IMR-90 (cell line): ENCODE measurements at regions not wholly inside any gene's neighbourhood (a gene's known extent, or its start where the extent isn't known, plus 50 kb on each side); places are given as distances from the start of the nearest gene placed in this dataset.

Experiments used
- ATAC-seq: fragments of 200-7000 bp; cut with Tn5 transposase; 2 replicates; pipeline ENCODE4 v1.9.1; 2020; ENCODE audit warnings: low read depth, mild to moderate bottlenecking, moderate library complexity
- BruUV-seq: library from RNA; stranded (reverse); fragments of 400-500 nt; replicated peaks from 2 replicates; lab custom pipeline; 2021; lab: Mats Ljungman, UMichigan
- CTCF ChIA-PET: fragments of 300-600 bp; formaldehyde crosslinking; extraction: SDS; loops from one replicate; lab custom pipeline; 2021; ENCODE audit warnings: antibody characterized with exemption; lab: Yijun Ruan, JAX
- POLR2A ChIA-PET: fragments of 300-600 bp; sonication (Branson Sonifier 250); formaldehyde crosslinking; loops from one replicate; lab custom pipeline; 2022; ENCODE audit warnings: antibody characterized with exemption; ENCODE audit not compliant: unreplicated experiment; lab: Charles Lee
- DNase-seq: peaks from one replicate; pipeline ENCODE4 v3.0.0; 2013
- H2AFZ ChIP-seq: replicated peaks from 2 replicates; pipeline ENCODE3; 2013; ENCODE audit warnings: low read length, mild to moderate bottlenecking; ENCODE audit not compliant: poor library complexity
- H2AK5ac ChIP-seq: 2 replicates; pipeline ENCODE4 v1.6.1; 2013; ENCODE audit warnings: low read depth, low read length, inconsistent platforms
- H2AK9ac ChIP-seq: replicated peaks from 2 replicates; pipeline ENCODE3; 2013; ENCODE audit warnings: mild to moderate bottlenecking, low read depth, low read length, moderate library complexity; ENCODE audit not compliant: poor library complexity
- H2BK120ac ChIP-seq: 2 replicates; pipeline ENCODE4 v1.6.1; 2013; ENCODE audit warnings: low read depth, low read length, inconsistent platforms
- H2BK15ac ChIP-seq: 3 replicates; pipeline ENCODE4 v1.6.1; 2013; ENCODE audit warnings: low read depth, low read length, inconsistent platforms
- H2BK20ac ChIP-seq: 2 replicates; pipeline ENCODE4 v1.6.1; 2013; ENCODE audit warnings: low read depth, mild to moderate bottlenecking, inconsistent platforms, low read length, moderate library complexity
- H2BK5ac ChIP-seq: 2 replicates; pipeline ENCODE4 v1.6.1; 2013; ENCODE audit warnings: mild to moderate bottlenecking, low read depth, low read length, inconsistent platforms; ENCODE audit not compliant: poor library complexity, severe bottlenecking
- H3K14ac ChIP-seq: replicated peaks from 2 replicates; pipeline ENCODE4 v1.6.1; 2013; ENCODE audit warnings: low read depth, low read length, inconsistent platforms
- H3K18ac ChIP-seq: 2 replicates; pipeline ENCODE4 v1.6.1; 2013; ENCODE audit warnings: low read depth, low read length, control low read depth
- H3K23ac ChIP-seq: 2 replicates; pipeline ENCODE4 v1.6.1; 2013; ENCODE audit warnings: low read depth, low read length, inconsistent platforms
- H3K27ac ChIP-seq: 2 replicates; pipeline ENCODE4 v1.5.1; 2013; ENCODE audit warnings: mild to moderate bottlenecking, control low read depth, low read length; ENCODE audit not compliant: insufficient read depth
- H3K27me3 ChIP-seq: 2 replicates; pipeline ENCODE4 v1.6.1; 2013; ENCODE audit warnings: low read length; ENCODE audit not compliant: control insufficient read depth, insufficient read depth
- H3K36me3 ChIP-seq: 2 replicates; pipeline ENCODE4 v1.6.1; 2013; ENCODE audit warnings: low read length, mixed read lengths; ENCODE audit not compliant: control insufficient read depth, insufficient read depth
- H3K4ac ChIP-seq: 2 replicates; pipeline ENCODE4 v1.6.1; 2013; ENCODE audit warnings: low read depth, low read length, inconsistent platforms
- H3K4me1 ChIP-seq: 2 replicates; pipeline ENCODE4 v1.6.1; 2013; ENCODE audit warnings: low read length, mixed read lengths; ENCODE audit not compliant: control insufficient read depth, insufficient read depth
- H3K4me2 ChIP-seq: 2 replicates; pipeline ENCODE4 v1.6.1; 2013; ENCODE audit warnings: low read depth, mild to moderate bottlenecking, control low read depth, low read length, moderate library complexity
- H3K4me3 ChIP-seq: 2 replicates; pipeline ENCODE4 v1.5.1; 2013; ENCODE audit warnings: low read depth, mild to moderate bottlenecking, control low read depth, low read length, moderate library complexity; ENCODE audit not compliant: insufficient read depth
- H3K56ac ChIP-seq: 2 replicates; pipeline ENCODE4 v1.6.1; 2013; ENCODE audit warnings: low read length, inconsistent platforms; ENCODE audit not compliant: insufficient read depth; ENCODE audit errors: extremely low read depth
- H3K79me1 ChIP-seq, 2 experiments: 2 replicates each; pipeline ENCODE4 v1.6.1; 2013; ENCODE audit warnings: low read length in 2 of 2, inconsistent platforms in 1 of 2, low read depth in 1 of 2
- H3K9ac ChIP-seq: 2 replicates; pipeline ENCODE4 v1.6.1; 2013; ENCODE audit warnings: low read depth, low read length, control low read depth
- H3K9me1 ChIP-seq: 2 replicates; pipeline ENCODE4 v1.6.1; 2013; ENCODE audit warnings: low read length, inconsistent platforms; ENCODE audit not compliant: insufficient read depth
- H3K9me3 ChIP-seq: 2 replicates; pipeline ENCODE4 v1.6.1; 2013; ENCODE audit warnings: low read length; ENCODE audit not compliant: control insufficient read depth, insufficient read depth
- H4K20me1 ChIP-seq: 2 replicates; pipeline ENCODE4 v1.6.1; 2013; ENCODE audit warnings: low read length, inconsistent platforms; ENCODE audit not compliant: insufficient read depth
- H4K5ac ChIP-seq: 2 replicates; pipeline ENCODE4 v1.6.1; 2013; ENCODE audit warnings: mild to moderate bottlenecking, low read depth, low read length, control low read depth
- H4K8ac ChIP-seq, 2 experiments: 2 replicates each; pipeline ENCODE4 v1.6.1; 2013; ENCODE audit warnings: low read depth in 2 of 2, low read length in 2 of 2, control low read depth in 1 of 2, inconsistent platforms in 1 of 2
- H4K91ac ChIP-seq: 2 replicates; pipeline ENCODE4 v1.6.1; 2013; ENCODE audit warnings: low read depth, low read length, inconsistent platforms; ENCODE audit not compliant: insufficient read depth
- BHLHE40 ChIP-seq: fragments of 150-350 bp; IDR thresholded peaks from 2 replicates; pipeline ENCODE4 v1.6.1; 2016; ENCODE audit warnings: mild to moderate bottlenecking, low read depth, low read length
- CEBPB ChIP-seq: IDR thresholded peaks from 2 replicates; pipeline ENCODE4 v1.6.1; 2012; ENCODE audit warnings: low read depth, low read length, improper control_type of control experiment
- CHD1 ChIP-seq: IDR thresholded peaks from 2 replicates; pipeline ENCODE4 v1.6.1; 2012; ENCODE audit warnings: low read depth, low read length, improper control_type of control experiment
- CTCF ChIP-seq: conservative IDR thresholded peaks from 2 replicates; pipeline ENCODE4 v1.5.1; 2012; ENCODE audit warnings: mild to moderate bottlenecking, low read depth, low read length, improper control_type of control experiment
- ELK1 ChIP-seq: fragments of 150-350 bp; IDR thresholded peaks from 2 replicates; pipeline ENCODE4 v1.6.1; 2016; ENCODE audit warnings: low read depth, mild to moderate bottlenecking, low read length, moderate library complexity, borderline replicate concordance
- FOS ChIP-seq: fragments of 150-350 bp; IDR thresholded peaks from 2 replicates; pipeline ENCODE4 v1.6.1; 2016; ENCODE audit warnings: low read depth, low read length
- MAFK ChIP-seq: IDR thresholded peaks from 2 replicates; pipeline ENCODE4 v1.6.1; 2012; ENCODE audit warnings: low read depth, low read length, improper control_type of control experiment
- MAZ ChIP-seq: IDR thresholded peaks from 2 replicates; pipeline ENCODE4 v1.6.1; 2012; ENCODE audit warnings: low read depth, mild to moderate bottlenecking, low read length, improper control_type of control experiment, moderate library complexity, borderline replicate concordance
- MXI1 ChIP-seq: IDR thresholded peaks from 2 replicates; pipeline ENCODE4 v1.6.1; 2012; ENCODE audit warnings: low read depth, mild to moderate bottlenecking, low read length, moderate library complexity, borderline replicate concordance
- NFE2L2 ChIP-seq: fragments of 150-350 bp; IDR thresholded peaks from 2 replicates; pipeline ENCODE4 v1.6.1; 2016; ENCODE audit warnings: low read depth, mild to moderate bottlenecking, low read length
- POLR2A ChIP-seq: IDR thresholded peaks from 2 replicates; pipeline ENCODE4 v1.6.1; 2012; ENCODE audit warnings: mild to moderate bottlenecking, low read depth, low read length
- RAD21 ChIP-seq: IDR thresholded peaks from 2 replicates; pipeline ENCODE4 v1.6.1; 2012; ENCODE audit warnings: low read length, improper control_type of control experiment
- RCOR1 ChIP-seq: IDR thresholded peaks from 2 replicates; pipeline ENCODE4 v1.6.1; 2012; ENCODE audit warnings: mild to moderate bottlenecking, low read length, improper control_type of control experiment; ENCODE audit not compliant: insufficient replicate concordance
- RFX5 ChIP-seq: IDR thresholded peaks from 2 replicates; pipeline ENCODE4 v1.8.0; 2012; ENCODE audit warnings: low read depth, mild to moderate bottlenecking, low read length, moderate library complexity
- SMC3 ChIP-seq: fragments of 150-350 bp; IDR thresholded peaks from 2 replicates; pipeline ENCODE4 v1.6.1; 2016; ENCODE audit warnings: low read depth, mild to moderate bottlenecking, antibody characterized with exemption, low read length, moderate library complexity
- dilution Hi-C: fragments of 300-500 bp; cut with HindIII; formaldehyde crosslinking; loops from one replicate; pipeline ENCODE4 v1.14.3; 2018; ENCODE audit warnings: low sequenced_read_pairs; ENCODE audit not compliant: unreplicated experiment
- in situ Hi-C: fragments of 300-500 bp; cut with MboI; formaldehyde crosslinking; loops from 3 replicates; pipeline ENCODE4 v1.14.3; 2019; ENCODE audit warnings: low sequenced_read_pairs, inconsistent platforms, mixed read lengths
- intact Hi-C: fragments of 100-400 bp; cut with micrococcal nuclease; formaldehyde crosslinking; loops from 2 replicates; pipeline ENCODE4 v1.10.0; 2022
- TF ChIP-seq, protein P1 (sequence below): fragments of 150-350 bp; IDR thresholded peaks from 2 replicates; pipeline ENCODE4 v1.6.1; 2017; ENCODE audit warnings: mild to moderate bottlenecking, antibody characterized with exemption, low read length, low read depth

DNA sequence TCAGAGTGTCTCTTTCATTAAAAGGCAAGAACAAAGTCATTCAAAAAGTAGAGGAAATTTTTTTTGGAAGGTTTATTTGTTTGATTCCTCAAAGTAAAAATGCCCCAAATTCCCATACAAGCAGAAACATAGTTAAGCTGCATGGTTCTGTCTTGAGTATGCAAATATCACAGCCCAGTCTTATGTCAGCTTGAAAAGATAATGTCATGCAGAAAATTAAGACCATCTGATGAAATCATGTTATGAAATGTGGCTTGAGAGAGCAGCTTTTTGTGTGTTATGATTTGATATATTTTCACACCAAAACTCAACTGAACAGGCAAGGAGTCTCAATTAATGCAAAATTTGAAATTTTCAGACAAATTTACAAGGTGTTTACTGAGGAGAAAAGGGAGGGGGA, 411.0 kb downstream of the LMO4 start:
- ATAC-seq = no peak
- Histone ChIP-seq H3K4ac (no peak overlapping the region), H3K9me1 (no peaks in the 10 kb centered on the region), H2BK120ac (no peak overlapping the region), H3K56ac (no peak overlapping the region), H4K20me1 (no peaks in the 10 kb centered on the region), H3K27me3 (no peaks in the 10 kb centered on the region), H3K23ac (no peak overlapping the region), H3K4me1 (0 out of 2 replicates have a peak, but pooled peaks cover 1% of the 10 kb centered on the region), H3K36me3 (no peaks in the 10 kb centered on the region), H2BK5ac (no peak overlapping the region), H4K91ac (no peak overlapping the region), H4K5ac (no peak overlapping the region), H2BK20ac (no peak overlapping the region), H2AK9ac (no peak overlapping the region), H3K14ac (no peak overlapping the region), H4K8ac (no peak overlapping the region), H3K4me2 (no peak overlapping the region), H3K4me3 (no peak overlapping the region), H2AFZ (no peak overlapping the region), H2AK5ac (no peak overlapping the region), H2BK15ac (no peak overlapping the region), H3K79me1 (no peaks in the 10 kb centered on the region), H3K27ac (no peak overlapping the region), H3K18ac (no peak overlapping the region), H3K9me3 (no peaks in the 10 kb centered on the region), H3K9ac (no peak overlapping the region)
- intact Hi-C loops (no loop called here), dilution Hi-C loops (no loop called here), in situ Hi-C loops (no loop called here)
- CTCF ChIA-PET = interaction anchor here (1.2 kb wide), 1 partner anchor 214 kb away, joined by 3 read pairs; no protein-coding TSS in a partner anchor
- TF ChIP-seq, protein P1, sequence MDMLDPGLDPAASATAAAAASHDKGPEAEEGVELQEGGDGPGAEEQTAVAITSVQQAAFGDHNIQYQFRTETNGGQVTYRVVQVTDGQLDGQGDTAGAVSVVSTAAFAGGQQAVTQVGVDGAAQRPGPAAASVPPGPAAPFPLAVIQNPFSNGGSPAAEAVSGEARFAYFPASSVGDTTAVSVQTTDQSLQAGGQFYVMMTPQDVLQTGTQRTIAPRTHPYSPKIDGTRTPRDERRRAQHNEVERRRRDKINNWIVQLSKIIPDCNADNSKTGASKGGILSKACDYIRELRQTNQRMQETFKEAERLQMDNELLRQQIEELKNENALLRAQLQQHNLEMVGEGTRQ = no peak
- TF ChIP-seq MAZ (no peak), CTCF (no peak), RFX5 (no peak), FOS (no peak), CHD1 (no peak), RAD21 (no peak), CEBPB (no peak), ELK1 (no peak), NFE2L2 (no peak), MAFK (no peak), BHLHE40 (no peak), RCOR1 (no peak), POLR2A (no peak), MXI1 (no peak), SMC3 (no peak)
- DNase-seq = no peak
- BruUV-seq = no TSS peak
- POLR2A ChIA-PET = interaction anchor here (0.6 kb wide), 1 partner anchor 410 kb away, joined by 5 read pairs; no protein-coding TSS in a partner anchor
